GM23248 (cell line): ENCODE measurements at regions not wholly inside any gene's neighbourhood (a gene's known extent, or its start where the extent isn't known, plus 50 kb on each side); places are given as distances from the start of the nearest gene placed in this dataset.

Experiments
- DNase-seq: peaks from one replicate; pipeline ENCODE4 v3.0.0-alpha.2; 2015
- H2AFZ ChIP-seq: fragments of 200-600 bp; sonication (generic); 2 replicates; pipeline ENCODE4 v1.6.1; 2016; ENCODE audit warnings: antibody characterized with exemption
- H3F3A ChIP-seq: fragments of 200-600 bp; sonication (generic); 2 replicates; pipeline ENCODE4 v1.6.1; 2016; ENCODE audit warnings: mild to moderate bottlenecking, antibody characterized with exemption, mixed run types; ENCODE audit not compliant: insufficient read depth
- H3K27ac ChIP-seq: fragments of 200-600 bp; sonication (generic); 2 replicates; pipeline ENCODE4 v1.5.1; 2016; ENCODE audit warnings: mild to moderate bottlenecking
- H3K27me3 ChIP-seq: fragments of 200-600 bp; sonication (generic); replicated peaks from 2 replicates; pipeline ENCODE4 v1.6.1; 2016; ENCODE audit warnings: mild to moderate bottlenecking; ENCODE audit not compliant: insufficient read depth
- H3K36me3 ChIP-seq: fragments of 200-600 bp; sonication (generic); 2 replicates; pipeline ENCODE4 v1.6.1; 2016; ENCODE audit warnings: low read depth, mild to moderate bottlenecking
- H3K4me1 ChIP-seq: fragments of 200-600 bp; sonication (generic); 2 replicates; pipeline ENCODE4 v1.6.1; 2016; ENCODE audit warnings: mild to moderate bottlenecking; ENCODE audit not compliant: insufficient read depth
- H3K4me2 ChIP-seq: fragments of 200-600 bp; sonication (generic); one replicate; pipeline ENCODE4 v1.6.1; 2016; ENCODE audit warnings: mild to moderate bottlenecking; ENCODE audit not compliant: unreplicated experiment
- H3K4me3 ChIP-seq: fragments of 200-600 bp; sonication (generic); 2 replicates; pipeline ENCODE4 v1.5.1; 2016; ENCODE audit warnings: mild to moderate bottlenecking
- H3K79me2 ChIP-seq: fragments of 200-600 bp; sonication (generic); 2 replicates; pipeline ENCODE4 v1.6.1; 2016; ENCODE audit warnings: mild to moderate bottlenecking; ENCODE audit not compliant: insufficient read depth
- H3K9ac ChIP-seq: fragments of 200-600 bp; sonication (generic); 2 replicates; pipeline ENCODE4 v1.6.1; 2016; ENCODE audit warnings: mild to moderate bottlenecking
- H3K9me2 ChIP-seq: fragments of 200-600 bp; sonication (generic); 2 replicates; pipeline ENCODE4 v1.6.1; 2016; ENCODE audit warnings: mixed run types, mild to moderate bottlenecking, moderate library complexity; ENCODE audit not compliant: insufficient read depth
- H3K9me3 ChIP-seq: fragments of 200-600 bp; sonication (generic); one replicate; pipeline ENCODE4 v1.6.1; 2017; ENCODE audit warnings: low read depth
- H4K20me1 ChIP-seq: fragments of 200-600 bp; sonication (generic); 2 replicates; pipeline ENCODE4 v1.6.0; 2016; ENCODE audit not compliant: insufficient read depth
- EZH2 ChIP-seq: fragments of 200-600 bp; sonication (generic); IDR thresholded peaks from 2 replicates; pipeline ENCODE4 v1.6.1; 2018; ENCODE audit warnings: antibody characterized with exemption, mild to moderate bottlenecking; ENCODE audit not compliant: insufficient read depth, poor library complexity, severe bottlenecking
- EZH2phosphoT487 ChIP-seq: fragments of 200-600 bp; sonication (generic); IDR thresholded peaks from 2 replicates; pipeline ENCODE4 v1.6.1; 2018; ENCODE audit warnings: antibody characterized with exemption, moderate library complexity, mild to moderate bottlenecking, low read depth; ENCODE audit not compliant: insufficient read depth
- WGBS, 2 experiments: methylation state at CpG; one replicate each; pipeline ENCODE4 v1.1.6; 2015 to 2017; ENCODE audit warnings: low lambda C conversion rate in 2 of 2, low coverage in 1 of 2; ENCODE audit errors: missing lambda C conversion rate in 2 of 2; 5-methylcytosine and 5-hydroxymethylcytosine counted together
- in situ Hi-C: fragments of 300-500 bp; cut with MboI; formaldehyde crosslinking; loops from 2 replicates; pipeline ENCODE4 v1.15.0; 2020

- Histone ChIP-seq H3K36me3 (no peaks in the 10 kb centered on the region), H3K27ac (no peak overlapping the region), H3K4me1 (no peaks in the 10 kb centered on the region), H3K9ac (no peak overlapping the region), H3K4me3 (no peak overlapping the region), H4K20me1 (no peaks in the 10 kb centered on the region), H3K27me3 (no peaks in the 10 kb centered on the region), H3F3A (no peaks in the 10 kb centered on the region), H3K9me2 (no peaks in the 10 kb centered on the region), H3K79me2 (no peaks in the 10 kb centered on the region), H3K9me3 (no peaks in the 10 kb centered on the region), H2AFZ (no peak overlapping the region), H3K4me2 (no peak overlapping the region)
- TF ChIP-seq EZH2phosphoT487 (no peak), EZH2 (no peak)
- WGBS, 2 experiments, result 82 to 88% methylated on average over 4 to 6 of the region's 6 CpGs
- in situ Hi-C loops, result no loop called here
- no peak for DNase-seq
These were observed 92.2 kb upstream of the ZNF536 start for GRCh38 chr19:30280018-30280417.

- no peak overlapping the region for H3K9ac ChIP-seq
- no peaks in the 10 kb centered on the region for H3K9me3 ChIP-seq
- H3K27ac ChIP-seq, result no peak overlapping the region
- H3F3A ChIP-seq, result no peaks in the 10 kb centered on the region
- H3K4me1 ChIP-seq, result no peaks in the 10 kb centered on the region
- H3K79me2 ChIP-seq, result no peaks in the 10 kb centered on the region
- peak; percentile 1 for DNase-seq
- 79 to 84% methylated on average over 7 of the region's 7 CpGs for WGBS, 2 experiments
- H3K4me2 ChIP-seq, result no peak overlapping the region
- in situ Hi-C loops, result no loop called here
- TF ChIP-seq EZH2 (no peak), EZH2phosphoT487 (no peak)
- no peaks in the 10 kb centered on the region for H3K36me3 ChIP-seq
- H3K4me3 ChIP-seq, result no peak overlapping the region
- H2AFZ ChIP-seq, result no peak overlapping the region
- no peaks in the 10 kb centered on the region for H4K20me1 ChIP-seq
- H3K9me2 ChIP-seq, result no peaks in the 10 kb centered on the region
- H3K27me3 ChIP-seq, result no peaks in the 10 kb centered on the region
These were observed 90.3 kb upstream of the ZNF536 start for GRCh38 chr19:30281906-30282305.

- Histone ChIP-seq H3K79me2 (no peaks in the 10 kb centered on the region), H2AFZ (no peak overlapping the region), H3K9me2 (no peaks in the 10 kb centered on the region), H4K20me1 (no peaks in the 10 kb centered on the region), H3K4me1 (no peaks in the 10 kb centered on the region), H3K9me3 (no peaks in the 10 kb centered on the region), H3F3A (no peaks in the 10 kb centered on the region), H3K36me3 (no peaks in the 10 kb centered on the region), H3K27ac (no peak overlapping the region), H3K27me3 (no peaks in the 10 kb centered on the region), H3K9ac (no peak overlapping the region), H3K4me2 (no peak overlapping the region), H3K4me3 (no peak overlapping the region)
- in situ Hi-C loops, result no loop called here
- 66 to 76% methylated on average over 2 of the region's 2 CpGs for WGBS, 2 experiments
- DNase-seq, result no peak
- TF ChIP-seq EZH2phosphoT487 (no peak), EZH2 (no peak)
These were observed 88.6 kb upstream of the ZNF536 start for GRCh38 chr19:30283556-30283955.

- no peak overlapping the region for H3K4me2 ChIP-seq
- H3K9me3 ChIP-seq, result no peaks in the 10 kb centered on the region
- DNase-seq, result no peak
- H3K79me2 ChIP-seq, result no peaks in the 10 kb centered on the region
- no peaks in the 10 kb centered on the region for H3K36me3 ChIP-seq
- H3K4me3 ChIP-seq, result no peak overlapping the region
- no peaks in the 10 kb centered on the region for H3K27me3 ChIP-seq
- H3K9ac ChIP-seq, result no peak overlapping the region
- in situ Hi-C loops, result no loop called here
- no peaks in the 10 kb centered on the region for H4K20me1 ChIP-seq
- WGBS, 2 experiments, result 79 to 81% methylated on average over 6 of the region's 6 CpGs
- H3K4me1 ChIP-seq, result no peaks in the 10 kb centered on the region
- no peaks in the 10 kb centered on the region for H3K9me2 ChIP-seq
- H2AFZ ChIP-seq, result no peak overlapping the region
- TF ChIP-seq EZH2phosphoT487 (no peak), EZH2 (no peak)
- H3F3A ChIP-seq, result no peaks in the 10 kb centered on the region
- H3K27ac ChIP-seq, result no peak overlapping the region
These were observed 88.0 kb upstream of the ZNF536 start for GRCh38 chr19:30284209-30284608.

- no peak overlapping the region for H3K27ac ChIP-seq
- no peak overlapping the region for H3K9ac ChIP-seq
- H3K9me2 ChIP-seq, result no peaks in the 10 kb centered on the region
- WGBS, 2 experiments, result 63 to 64% methylated on average over 3 of the region's 3 CpGs
- no peaks in the 10 kb centered on the region for H4K20me1 ChIP-seq
- in situ Hi-C loops, result no loop called here
- H3F3A ChIP-seq, result no peaks in the 10 kb centered on the region
- H3K36me3 ChIP-seq, result no peaks in the 10 kb centered on the region
- no peak overlapping the region for H3K4me3 ChIP-seq
- H2AFZ ChIP-seq, result no peak overlapping the region
- TF ChIP-seq EZH2 (no peak), EZH2phosphoT487 (no peak)
- DNase-seq, result no peak
- no peaks in the 10 kb centered on the region for H3K27me3 ChIP-seq
- H3K9me3 ChIP-seq, result no peaks in the 10 kb centered on the region
- no peaks in the 10 kb centered on the region for H3K79me2 ChIP-seq
- no peak overlapping the region for H3K4me2 ChIP-seq
- no peaks in the 10 kb centered on the region for H3K4me1 ChIP-seq
These were observed 87.3 kb upstream of the ZNF536 start for GRCh38 chr19:30284885-30285284.
